ENCODE measurements at regions not wholly inside any gene's neighbourhood (a gene's known extent, or its start where the extent isn't known, plus 50 kb on each side); places are given as distances from the start of the nearest gene placed in this dataset.

- no peak for DNase-seq (ENCODE audit: low read depth)
- no peak overlapping the region for H3K4me3 ChIP-seq (ENCODE audit: low read length)
- TF ChIP-seq CTCF (conservative IDR thresholded peaks at IDR 0.05; ENCODE audit: low read depth, low read length): no peak
These were observed 163.8 kb upstream of the KLF14 start for GRCh38 chr7:130897515-130898419.

GRCh38 chr7:130899071-130899560, 165.1 kb upstream of the KLF14 start:
- TF ChIP-seq CTCF (conservative IDR thresholded peaks at IDR 0.05; ENCODE audit: low read depth, low read length): no peak
- no peak for DNase-seq (ENCODE audit: low read depth)
- no peak overlapping the region for H3K4me3 ChIP-seq (ENCODE audit: low read length)

- TF ChIP-seq CTCF (conservative IDR thresholded peaks at IDR 0.05; ENCODE audit: low read depth, low read length): no peak
- DNase-seq (ENCODE audit: low read depth): no peak
- no peak overlapping the region for H3K4me3 ChIP-seq (ENCODE audit: low read length)
These were observed 165.8 kb upstream of the KLF14 start for GRCh38 chr7:130899638-130900401.

GRCh38 chr7:130900471-130901076, 166.6 kb upstream of the KLF14 start:
- no peak for TF ChIP-seq CTCF (conservative IDR thresholded peaks at IDR 0.05; ENCODE audit: low read depth, low read length)
- no peak overlapping the region for H3K4me3 ChIP-seq (ENCODE audit: low read length)
- DNase-seq (ENCODE audit: low read depth): no peak

- no peak for TF ChIP-seq CTCF (conservative IDR thresholded peaks at IDR 0.05; ENCODE audit: low read depth, low read length)
- peak overlapping the region; percentile 7 for H3K4me3 ChIP-seq (ENCODE audit: low read length)
- peak; percentile 95 for DNase-seq (ENCODE audit: low read depth)
These were observed 167.3 kb upstream of the KLF14 start for GRCh38 chr7:130901209-130901783.

GRCh38 chr7:130902755-130903357, 168.8 kb upstream of the KLF14 start:
- TF ChIP-seq CTCF (conservative IDR thresholded peaks at IDR 0.05; ENCODE audit: low read depth, low read length): no peak
- no peak overlapping the region for H3K4me3 ChIP-seq (ENCODE audit: low read length)

More at GRCh38 chr7:130902755-130903357, 168.8 kb upstream of the KLF14 start:
- DNase-seq (ENCODE audit: low read depth): no peak
